Progenitor cell of endocrine pancreas (in vitro differentiated cells): ENCODE measurements at regions not wholly inside any gene's neighbourhood (a gene's known extent, or its start where the extent isn't known, plus 50 kb on each side); places are given as distances from the start of the nearest gene placed in this dataset.

Experiments
- DNase-seq: peaks from one replicate; pipeline ENCODE4 v3.0.0; 2021; ENCODE audit warnings: low spot score; ENCODE audit not compliant: unreplicated experiment
- H3K27ac Mint-ChIP-seq: 2 replicates; pipeline ENCODE4 v1.8.0; 2021; ENCODE audit warnings: mild to moderate bottlenecking, moderate library complexity, mixed read lengths
- H3K27me3 Mint-ChIP-seq: 2 replicates; pipeline ENCODE4 v1.8.0; 2021; ENCODE audit warnings: mixed read lengths
- H3K36me3 Mint-ChIP-seq: 2 replicates; pipeline ENCODE4 v1.8.0; 2022; ENCODE audit warnings: mixed read lengths; ENCODE audit not compliant: insufficient read depth
- H3K4me1 Mint-ChIP-seq: 2 replicates; pipeline ENCODE4 v1.8.0; 2021; ENCODE audit warnings: low read depth, mixed read lengths
- H3K4me3 Mint-ChIP-seq: 2 replicates; pipeline ENCODE4 v1.8.0; 2021; ENCODE audit warnings: low read depth, mild to moderate bottlenecking, moderate library complexity, mixed read lengths
- H3K9me3 Mint-ChIP-seq: 2 replicates; pipeline ENCODE4 v1.8.0; 2021; ENCODE audit warnings: low read depth, mixed read lengths
- TF ChIP-seq, protein P1 (sequence below): fragments of 200-600 bp; sonication (generic); IDR thresholded peaks from one replicate; pipeline ENCODE4 v1.5.0; 2021; ENCODE audit warnings: antibody characterized with exemption, mild to moderate bottlenecking; ENCODE audit not compliant: unreplicated experiment

DNA sequence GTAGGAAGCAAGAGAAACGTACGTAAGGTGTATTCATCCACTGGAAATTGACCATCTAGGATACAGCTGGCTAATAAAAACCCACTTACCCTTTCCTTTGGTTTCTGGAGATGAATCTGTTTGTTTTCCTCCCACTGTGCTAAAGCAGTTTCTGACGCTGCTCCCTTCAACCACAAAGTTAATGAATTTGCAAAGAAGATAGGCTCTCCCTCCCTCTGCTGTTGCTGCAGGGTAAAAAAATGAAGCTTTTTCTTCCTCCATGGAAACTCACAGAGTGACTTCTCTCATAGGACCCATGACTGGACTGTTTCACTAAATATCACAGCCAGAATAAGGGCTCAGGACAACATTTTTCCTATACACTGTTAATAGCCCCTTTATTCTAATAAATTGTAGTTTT, 172.1 kb upstream of the LRRN1 start:
- H3K4me1 Mint-ChIP-seq = peaks cover 8% of the 10 kb centered on the region
- no peak overlapping the region for H3K4me3 Mint-ChIP-seq
- peaks cover 6% of the 10 kb centered on the region for H3K27me3 Mint-ChIP-seq
- DNase-seq = no peak
- peaks cover 2% of the 10 kb centered on the region for H3K36me3 Mint-ChIP-seq
- TF ChIP-seq, protein P1, sequence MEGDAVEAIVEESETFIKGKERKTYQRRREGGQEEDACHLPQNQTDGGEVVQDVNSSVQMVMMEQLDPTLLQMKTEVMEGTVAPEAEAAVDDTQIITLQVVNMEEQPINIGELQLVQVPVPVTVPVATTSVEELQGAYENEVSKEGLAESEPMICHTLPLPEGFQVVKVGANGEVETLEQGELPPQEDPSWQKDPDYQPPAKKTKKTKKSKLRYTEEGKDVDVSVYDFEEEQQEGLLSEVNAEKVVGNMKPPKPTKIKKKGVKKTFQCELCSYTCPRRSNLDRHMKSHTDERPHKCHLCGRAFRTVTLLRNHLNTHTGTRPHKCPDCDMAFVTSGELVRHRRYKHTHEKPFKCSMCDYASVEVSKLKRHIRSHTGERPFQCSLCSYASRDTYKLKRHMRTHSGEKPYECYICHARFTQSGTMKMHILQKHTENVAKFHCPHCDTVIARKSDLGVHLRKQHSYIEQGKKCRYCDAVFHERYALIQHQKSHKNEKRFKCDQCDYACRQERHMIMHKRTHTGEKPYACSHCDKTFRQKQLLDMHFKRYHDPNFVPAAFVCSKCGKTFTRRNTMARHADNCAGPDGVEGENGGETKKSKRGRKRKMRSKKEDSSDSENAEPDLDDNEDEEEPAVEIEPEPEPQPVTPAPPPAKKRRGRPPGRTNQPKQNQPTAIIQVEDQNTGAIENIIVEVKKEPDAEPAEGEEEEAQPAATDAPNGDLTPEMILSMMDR = no peak
- no peak overlapping the region for H3K27ac Mint-ChIP-seq
- H3K9me3 Mint-ChIP-seq = peaks cover 19% of the 10 kb centered on the region

DNA sequence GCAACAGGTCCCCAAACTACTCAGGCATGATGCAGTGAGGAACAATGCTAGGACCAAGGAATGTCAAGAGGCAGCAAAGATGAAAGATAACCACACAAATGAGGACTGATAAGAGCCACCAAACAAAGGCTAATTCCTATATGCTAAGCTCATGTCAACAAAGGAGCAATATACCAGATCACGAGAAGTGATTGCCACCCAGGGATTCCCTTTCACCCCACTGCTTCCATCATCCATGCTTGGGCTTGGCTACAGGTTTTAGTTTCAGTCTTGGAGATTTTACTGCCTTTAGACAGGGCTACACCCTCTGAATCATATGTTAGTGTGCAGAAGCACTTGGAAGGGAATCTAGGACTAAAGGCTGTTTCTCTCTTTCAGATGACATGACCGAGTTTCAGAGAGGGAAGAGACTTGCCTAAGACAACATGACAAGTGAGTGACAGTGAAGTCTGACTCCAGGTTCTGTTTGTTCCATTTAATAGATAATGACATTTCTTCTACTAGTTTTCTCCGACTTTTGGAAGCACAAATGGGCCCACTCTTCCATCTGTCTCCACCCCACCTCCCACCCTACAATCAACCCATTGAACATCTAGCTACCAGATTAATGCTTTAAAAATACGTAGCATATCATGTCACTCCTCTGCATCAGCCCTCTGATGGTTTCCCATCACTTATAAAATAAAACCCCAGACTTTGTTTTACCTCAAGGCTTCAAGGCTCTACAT, 173.5 kb upstream of the LRRN1 start:
- Mint-ChIP-seq H3K36me3 (peaks cover 2% of the 10 kb centered on the region), H3K27me3 (peaks cover 10% of the 10 kb centered on the region), H3K27ac (no peak overlapping the region), H3K4me1 (peaks cover 7% of the 10 kb centered on the region), H3K4me3 (no peak overlapping the region), H3K9me3 (peaks cover 29% of the 10 kb centered on the region)
- TF ChIP-seq, protein P1 = no peak
- no peak for DNase-seq

DNA sequence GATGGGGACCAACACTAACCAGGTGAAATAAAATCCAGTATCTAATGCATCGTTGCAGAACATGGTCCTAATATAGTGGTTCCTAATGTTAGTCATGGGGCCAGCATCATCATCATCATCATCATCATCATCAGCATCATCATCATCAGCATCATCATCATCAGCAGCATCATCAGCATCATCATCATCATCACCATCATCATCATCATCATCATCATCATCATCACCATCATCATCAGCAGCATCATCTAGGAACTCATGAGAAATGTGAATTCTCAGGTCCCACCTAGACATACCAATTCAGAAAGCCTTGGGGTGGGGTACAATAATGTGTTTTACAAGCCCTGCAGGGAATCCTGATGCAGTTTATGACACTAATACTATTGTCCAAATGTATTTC, 179.4 kb upstream of the LRRN1 start:
- Mint-ChIP-seq H3K27me3 (peaks cover 4% of the 10 kb centered on the region), H3K9me3 (peaks cover 25% of the 10 kb centered on the region), H3K4me3 (no peak overlapping the region), H3K4me1 (no peaks in the 10 kb centered on the region), H3K36me3 (peaks cover 2% of the 10 kb centered on the region), H3K27ac (no peak overlapping the region)
- no peak for DNase-seq
- TF ChIP-seq, protein P1 = no peak

GRCh38 chr3:3618623-3619022, 180.6 kb upstream of the LRRN1 start:
- H3K4me1 Mint-ChIP-seq = no peaks in the 10 kb centered on the region
- peaks cover 4% of the 10 kb centered on the region for H3K27me3 Mint-ChIP-seq
- no peaks in the 10 kb centered on the region for H3K36me3 Mint-ChIP-seq
- H3K27ac Mint-ChIP-seq = no peak overlapping the region
- H3K9me3 Mint-ChIP-seq = peaks cover 17% of the 10 kb centered on the region
- DNase-seq = no peak
- TF ChIP-seq, protein P1 = no peak
- H3K4me3 Mint-ChIP-seq = no peak overlapping the region

- TF ChIP-seq, protein P1 = no peak
- H3K9me3 Mint-ChIP-seq = no peaks in the 10 kb centered on the region
- no peak for DNase-seq
- no peak overlapping the region for H3K27ac Mint-ChIP-seq
- no peak overlapping the region for H3K4me3 Mint-ChIP-seq
- H3K36me3 Mint-ChIP-seq = no peaks in the 10 kb centered on the region
- H3K27me3 Mint-ChIP-seq = no peaks in the 10 kb centered on the region
- peaks cover 3% of the 10 kb centered on the region for H3K4me1 Mint-ChIP-seq
These were observed 183.7 kb upstream of the LRRN1 start for GRCh38 chr3:3615533-3615932.
